ENCODE measurements at regions not wholly inside any gene's neighbourhood (a gene's known extent, or its start where the extent isn't known, plus 50 kb on each side); places are given as distances from the start of the nearest gene placed in this dataset.

GRCh38 chr5:56733580-56733979 lies 81.8 kb upstream of the MAP3K1 start:
- TF ChIP-seq TFAP4 (IDR thresholded peaks at IDR 0.05; ENCODE audit: borderline replicate concordance, low read depth) = no peak
- no peak for TF ChIP-seq YEATS4 (CRISPR knock-in tag; IDR thresholded peaks at IDR 0.05; ENCODE audit: borderline replicate concordance)
- no peak for TF ChIP-seq HNRNPL (IDR thresholded peaks at IDR 0.05; ENCODE audit: low read depth, low read length)
- TF ChIP-seq TCF7L2 (IDR thresholded peaks at IDR 0.05; ENCODE audit: low read depth, low read length) = no peak
- no peak for TF ChIP-seq CCDC6 (CRISPR knock-in tag; IDR thresholded peaks at IDR 0.05)
- no peak for TF ChIP-seq FOSL1 (CRISPR knock-in tag; IDR thresholded peaks at IDR 0.05; ENCODE audit: borderline replicate concordance)
- no peak for TF ChIP-seq REL (CRISPR knock-in tag; conservative IDR thresholded peaks at IDR 0.05)
- TF ChIP-seq DMTF1 (CRISPR knock-in tag; IDR thresholded peaks at IDR 0.05) = no peak
- TF ChIP-seq NCOA1 (CRISPR knock-in tag; IDR thresholded peaks at IDR 0.05) = no peak
- Histone ChIP-seq H2AFZ (ENCODE audit: low read length) (no peak overlapping the region), H3K9me3 (ENCODE audit: low read length) (no peaks in the 10 kb centered on the region), H3K4me3 (replicated peaks in 1 of 3; ENCODE audit: insufficient read depth in 1 of 3, low read depth in 2 of 3, low read length in 3 of 3) (no peak overlapping the region), H4K20me1 (ENCODE audit: insufficient read depth, low read length) (no peaks in the 10 kb centered on the region), H3K79me2 (ENCODE audit: insufficient read depth, low read length) (no peaks in the 10 kb centered on the region), H3K4me1 (ENCODE audit: insufficient read depth, low read length) (no peaks in the 10 kb centered on the region), H3K9ac (ENCODE audit: insufficient read depth, low read depth, low read length) (no peak overlapping the region), H3K27ac (ENCODE audit: extremely low read length, insufficient read depth, low read length) (no peak overlapping the region), H3K36me3 (replicated peaks in 1 of 2; ENCODE audit: control insufficient read depth in 1 of 2, insufficient read depth in 2 of 2, low read length in 2 of 2) (no peaks in the 10 kb centered on the region), H3K4me2 (ENCODE audit: low read depth, low read length) (no peak overlapping the region), H3K27me3 (ENCODE audit: control insufficient read depth in 1 of 2, insufficient read depth in 2 of 2, low read length in 2 of 2) (no peaks in the 10 kb centered on the region)
- intact Hi-C loops (cut with micrococcal nuclease; ENCODE audit: unreplicated experiment) = no loop called here
- WGBS (ENCODE audit: low lambda C conversion rate) = 38% methylated on average over 4 of the region's 4 CpGs
- CTCF ChIA-PET (ENCODE audit: low intra/inter-chr PET ratio, low total read pairs) = no interaction called here
- DNase-seq (ENCODE audit: low spot score) = no peak
- in situ Hi-C loops (cut with HindIII; ENCODE audit: extremely low pct_ligation_motif_present, low pct_unique_long_range_greater_than_20kb) = no loop called here
- ATAC-seq = no peak
- no peak for FAIRE-seq
- POLR2A ChIA-PET = no interaction called here
- no TSS peak for BruUV-seq (replicated peaks)

Measured in HepG2 (cell line).